HEK293 (cell line): ENCODE measurements at regions not wholly inside any gene's neighbourhood (a gene's known extent, or its start where the extent isn't known, plus 50 kb on each side); places are given as distances from the start of the nearest gene placed in this dataset.

Experiments used
- CTCF ChIA-PET: fragments of 350-600 bp; formaldehyde crosslinking; extraction: SDS; loops from one replicate; lab custom pipeline; 2021; ENCODE audit warnings: antibody characterized with exemption; lab: Yijun Ruan, JAX
- POLR2A ChIA-PET: fragments of 300-600 bp; formaldehyde crosslinking; extraction: SDS; loops from one replicate; lab custom pipeline; 2020; ENCODE audit warnings: antibody characterized with exemption, inconsistent platforms; lab: Yijun Ruan, JAX
- H3K27ac ChIP-seq: fragments of 200-500 bp; sonication (Bioruptor generic); 2 replicates; pipeline ENCODE4 v1.5.1; 2014; ENCODE audit warnings: low read depth, low read length, control low read depth, inconsistent platforms; ENCODE audit errors: extremely low read depth
- H3K36me3 ChIP-seq, 2 experiments: fragments of 200-500 bp in 1 of 2; sonication (Bioruptor generic) in 1 of 2; 1 replicate in 1 of 2; 2 replicates in 1 of 2; pipeline ENCODE4 v1.5.1; 2014 to 2017; ENCODE audit warnings: inconsistent platforms in 2 of 2, low read length in 2 of 2; ENCODE audit not compliant: control insufficient read depth in 2 of 2, insufficient read depth in 1 of 2
- H3K4me1 ChIP-seq: fragments of 200-500 bp; sonication (Bioruptor generic); 2 replicates; pipeline ENCODE4 v1.5.1; 2014; ENCODE audit warnings: mild to moderate bottlenecking, low read length, inconsistent platforms; ENCODE audit not compliant: control insufficient read depth, insufficient read depth
- H3K4me3 ChIP-seq: 2 replicates; pipeline ENCODE4 v1.5.1; 2011; ENCODE audit warnings: low read depth, mild to moderate bottlenecking, control low read depth, low read length, moderate library complexity
- H3K9me3 ChIP-seq: fragments of 200-500 bp; sonication (Bioruptor generic); 2 replicates; pipeline ENCODE4 v1.5.1; 2014; ENCODE audit warnings: low read depth, low read length, inconsistent platforms; ENCODE audit not compliant: control insufficient read depth, insufficient read depth
- GLI4 ChIP-seq: fragments of 450-650 bp; formaldehyde crosslinking; IDR thresholded peaks from 2 replicates; pipeline ENCODE4 v1.5.1; 2016; ENCODE audit warnings: missing biosample characterization, missing genetic modification characterization
- MEIS1 ChIP-seq: sonication (generic); formaldehyde crosslinking; IDR thresholded peaks from 2 replicates; pipeline ENCODE4 v1.8.1; 2022; ENCODE audit warnings: missing genetic modification reagents, mild to moderate bottlenecking, borderline replicate concordance
- MYNN ChIP-seq: fragments of 450-650 bp; formaldehyde crosslinking; IDR thresholded peaks from 2 replicates; pipeline ENCODE4 v1.5.1; 2016; ENCODE audit warnings: missing biosample characterization, missing genetic modification characterization, borderline replicate concordance
- SCRT1 ChIP-seq: fragments of 450-650 bp; formaldehyde crosslinking; IDR thresholded peaks from 2 replicates; pipeline ENCODE4 v1.5.1; 2016; ENCODE audit warnings: missing biosample characterization, missing genetic modification characterization, borderline replicate concordance
- ZFP3 ChIP-seq: fragments of 450-650 bp; formaldehyde crosslinking; IDR thresholded peaks from 2 replicates; pipeline ENCODE4 v1.5.1; 2016; ENCODE audit warnings: low read depth, missing biosample characterization, missing genetic modification characterization
- ZNF184 ChIP-seq: fragments of 450-650 bp; IDR thresholded peaks from 2 replicates; pipeline ENCODE4 v1.5.1; 2018; ENCODE audit warnings: missing biosample characterization, mild to moderate bottlenecking, missing genetic modification characterization
- ZNF211 ChIP-seq: fragments of 450-650 bp; formaldehyde crosslinking; IDR thresholded peaks from 2 replicates; pipeline ENCODE4 v1.5.1; 2016; ENCODE audit warnings: low read depth, missing biosample characterization, missing genetic modification characterization
- ZNF248 ChIP-seq: fragments of 450-650 bp; formaldehyde crosslinking; IDR thresholded peaks from 2 replicates; pipeline ENCODE4 v1.5.1; 2017; ENCODE audit warnings: missing biosample characterization, missing genetic modification characterization
- ZNF274 ChIP-seq, 2 experiments: fragments of 200-500 bp in 1 of 2; fragments of 450-650 bp in 1 of 2; sonication (Bioruptor generic) in 1 of 2; formaldehyde crosslinking in 1 of 2; IDR thresholded peaks; 2 replicates each; pipeline versions ENCODE4 v1.5.1 to v1.6.1; 2014 to 2016; ENCODE audit warnings: borderline replicate concordance in 1 of 2, inconsistent platforms in 1 of 2, low read length in 1 of 2, missing biosample characterization in 1 of 2, missing genetic modification characterization in 1 of 2
- ZNF302 ChIP-seq: fragments of 450-650 bp; formaldehyde crosslinking; IDR thresholded peaks from 2 replicates; pipeline ENCODE4 v1.5.1; 2016; ENCODE audit warnings: missing biosample characterization, missing genetic modification characterization, low read depth
- ZNF335 ChIP-seq: fragments of 450-650 bp; formaldehyde crosslinking; conservative IDR thresholded peaks from 2 replicates; pipeline ENCODE4 v1.5.1; 2016; ENCODE audit warnings: missing biosample characterization, missing genetic modification characterization
- ZNF366 ChIP-seq: fragments of 450-650 bp; formaldehyde crosslinking; conservative IDR thresholded peaks from 2 replicates; pipeline ENCODE4 v1.5.1; 2016; ENCODE audit warnings: missing biosample characterization, missing genetic modification characterization
- ZNF600 ChIP-seq: fragments of 450-650 bp; formaldehyde crosslinking; IDR thresholded peaks from 2 replicates; pipeline ENCODE4 v1.5.1; 2016; ENCODE audit warnings: missing biosample characterization, missing genetic modification characterization
- ZNF623 ChIP-seq: fragments of 450-650 bp; formaldehyde crosslinking; IDR thresholded peaks from 2 replicates; pipeline ENCODE4 v1.5.1; 2016; ENCODE audit warnings: missing biosample characterization, missing genetic modification characterization
- ZNF664 ChIP-seq: fragments of 450-650 bp; formaldehyde crosslinking; IDR thresholded peaks from 2 replicates; pipeline ENCODE4 v1.5.1; 2016; ENCODE audit warnings: missing biosample characterization, missing genetic modification characterization
- ZNF701 ChIP-seq: fragments of 450-650 bp; formaldehyde crosslinking; IDR thresholded peaks from 2 replicates; pipeline ENCODE4 v1.5.1; 2016; ENCODE audit warnings: missing biosample characterization, missing genetic modification characterization
- ZNF707 ChIP-seq: fragments of 450-650 bp; formaldehyde crosslinking; IDR thresholded peaks from 2 replicates; pipeline ENCODE4 v1.5.1; 2016; ENCODE audit warnings: missing biosample characterization, missing genetic modification characterization
- ZNF747 ChIP-seq: fragments of 450-650 bp; formaldehyde crosslinking; IDR thresholded peaks from 2 replicates; pipeline ENCODE4 v1.5.1; 2016; ENCODE audit warnings: missing biosample characterization, missing genetic modification characterization
- ZNF768 ChIP-seq: fragments of 450-650 bp; formaldehyde crosslinking; IDR thresholded peaks from 2 replicates; pipeline ENCODE4 v1.5.1; 2018; ENCODE audit warnings: missing biosample characterization, mild to moderate bottlenecking, missing genetic modification characterization
- TF ChIP-seq, protein P1 (sequence below): fragments of 450-650 bp; formaldehyde crosslinking; IDR thresholded peaks from 2 replicates; pipeline ENCODE4 v1.5.1; 2016; ENCODE audit warnings: missing biosample characterization, missing genetic modification characterization
- TF ChIP-seq, protein P2 (sequence below): sonication (generic); formaldehyde crosslinking; IDR thresholded peaks from 2 replicates; pipeline ENCODE4 v1.8.1; 2022; ENCODE audit warnings: mild to moderate bottlenecking, moderate library complexity, missing genetic modification reagents
- TF ChIP-seq, protein P3 (sequence below): fragments of 450-650 bp; formaldehyde crosslinking; IDR thresholded peaks from 2 replicates; pipeline ENCODE4 v1.5.1; 2016; ENCODE audit warnings: missing biosample characterization, missing genetic modification characterization
- TF ChIP-seq, protein P4 (sequence below): fragments of 450-650 bp; formaldehyde crosslinking; IDR thresholded peaks from 2 replicates; pipeline ENCODE4 v1.5.1; 2017; ENCODE audit warnings: missing biosample characterization, missing genetic modification characterization

DNA sequence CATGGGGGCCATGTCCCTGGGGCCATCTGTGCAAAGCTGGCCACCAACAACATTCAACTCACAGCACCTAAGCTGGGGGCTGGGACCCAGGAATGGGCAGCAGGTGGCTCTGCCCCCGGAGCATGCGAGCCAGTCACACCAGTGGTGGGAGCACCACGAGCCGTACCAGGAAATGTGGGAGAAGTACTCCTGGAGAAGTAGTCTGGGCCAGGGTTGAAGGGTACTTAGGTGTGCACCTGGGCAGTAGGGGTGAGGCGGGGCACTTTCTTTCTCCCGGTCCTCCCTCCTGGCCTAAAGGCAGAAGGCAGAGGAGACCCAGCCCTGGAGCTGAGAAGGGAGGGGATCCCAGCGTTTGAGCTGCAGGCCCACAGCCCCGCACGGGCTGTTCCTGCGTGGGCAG is 94.2 kb downstream of the PLXNA1 start:
- Histone ChIP-seq H3K36me3 (no peaks in the 10 kb centered on the region), H3K27ac (no peak overlapping the region), H3K4me1 (no peaks in the 10 kb centered on the region), H3K4me3 (no peak overlapping the region), H3K9me3 (no peaks in the 10 kb centered on the region)
- POLR2A ChIA-PET: no interaction called here
- TF ChIP-seq ZNF335 (tag by site-specific recombination) (no peak), ZNF623 (tag by site-specific recombination) (no peak), SCRT1 (tag by site-specific recombination) (no peak), ZNF184 (no peak), ZNF768 (tag by site-specific recombination) (no peak), ZFP3 (tag by site-specific recombination) (no peak), ZNF600 (no peak), ZNF211 (tag by site-specific recombination) (no peak), MYNN (no peak)
- TF ChIP-seq, protein P1, sequence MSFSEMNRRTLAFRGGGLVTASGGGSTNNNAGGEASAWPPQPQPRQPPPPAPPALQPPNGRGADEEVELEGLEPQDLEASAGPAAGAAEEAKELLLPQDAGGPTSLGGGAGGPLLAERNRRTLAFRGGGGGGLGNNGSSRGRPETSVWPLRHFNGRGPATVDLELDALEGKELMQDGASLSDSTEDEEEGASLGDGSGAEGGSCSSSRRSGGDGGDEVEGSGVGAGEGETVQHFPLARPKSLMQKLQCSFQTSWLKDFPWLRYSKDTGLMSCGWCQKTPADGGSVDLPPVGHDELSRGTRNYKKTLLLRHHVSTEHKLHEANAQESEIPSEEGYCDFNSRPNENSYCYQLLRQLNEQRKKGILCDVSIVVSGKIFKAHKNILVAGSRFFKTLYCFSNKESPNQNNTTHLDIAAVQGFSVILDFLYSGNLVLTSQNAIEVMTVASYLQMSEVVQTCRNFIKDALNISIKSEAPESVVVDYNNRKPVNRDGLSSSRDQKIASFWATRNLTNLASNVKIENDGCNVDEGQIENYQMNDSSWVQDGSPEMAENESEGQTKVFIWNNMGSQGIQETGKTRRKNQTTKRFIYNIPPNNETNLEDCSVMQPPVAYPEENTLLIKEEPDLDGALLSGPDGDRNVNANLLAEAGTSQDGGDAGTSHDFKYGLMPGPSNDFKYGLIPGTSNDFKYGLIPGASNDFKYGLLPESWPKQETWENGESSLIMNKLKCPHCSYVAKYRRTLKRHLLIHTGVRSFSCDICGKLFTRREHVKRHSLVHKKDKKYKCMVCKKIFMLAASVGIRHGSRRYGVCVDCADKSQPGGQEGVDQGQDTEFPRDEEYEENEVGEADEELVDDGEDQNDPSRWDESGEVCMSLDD (tag by site-specific recombination): no peak
- TF ChIP-seq, protein P2, sequence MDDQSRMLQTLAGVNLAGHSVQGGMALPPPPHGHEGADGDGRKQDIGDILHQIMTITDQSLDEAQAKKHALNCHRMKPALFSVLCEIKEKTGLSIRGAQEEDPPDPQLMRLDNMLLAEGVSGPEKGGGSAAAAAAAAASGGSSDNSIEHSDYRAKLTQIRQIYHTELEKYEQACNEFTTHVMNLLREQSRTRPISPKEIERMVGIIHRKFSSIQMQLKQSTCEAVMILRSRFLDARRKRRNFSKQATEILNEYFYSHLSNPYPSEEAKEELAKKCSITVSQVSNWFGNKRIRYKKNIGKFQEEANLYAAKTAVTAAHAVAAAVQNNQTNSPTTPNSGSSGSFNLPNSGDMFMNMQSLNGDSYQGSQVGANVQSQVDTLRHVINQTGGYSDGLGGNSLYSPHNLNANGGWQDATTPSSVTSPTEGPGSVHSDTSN (CRISPR knock-in tag): no peak
- CTCF ChIA-PET: no interaction called here

DNA sequence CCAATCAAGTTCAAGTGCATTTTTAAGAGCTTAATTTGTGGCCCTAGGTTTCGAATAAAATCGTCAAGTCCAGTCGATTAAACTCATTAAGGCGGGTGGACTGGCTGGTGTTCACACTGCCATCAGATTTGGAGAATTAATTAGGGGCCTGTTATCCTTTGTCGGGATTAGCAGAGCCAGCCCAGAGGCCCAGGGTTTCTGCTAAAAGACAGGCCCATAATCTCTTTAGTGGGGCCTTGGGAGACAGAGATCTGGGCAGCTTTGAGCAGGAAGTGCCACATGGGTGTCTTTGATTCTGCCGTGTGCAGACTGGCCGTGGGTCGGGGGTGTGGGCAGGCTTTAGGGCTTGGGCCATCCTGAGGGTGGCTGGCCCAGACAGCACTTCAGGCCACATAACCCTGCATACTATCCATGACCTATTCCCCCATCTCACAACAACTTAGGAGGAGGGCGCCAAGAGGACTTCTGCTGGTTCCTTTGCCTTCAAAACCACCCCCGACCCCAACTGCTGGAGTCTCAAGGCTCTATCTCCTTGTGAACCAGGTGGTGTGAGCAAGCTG is 94.7 kb downstream of the PLXNA1 start:
- ChIA-PET POLR2A (no interaction called here), CTCF (no interaction called here)
- Histone ChIP-seq H3K4me3 (no peak overlapping the region), H3K27ac (no peak overlapping the region), H3K4me1 (no peaks in the 10 kb centered on the region), H3K36me3 (no peaks in the 10 kb centered on the region), H3K9me3 (no peaks in the 10 kb centered on the region)
- TF ChIP-seq ZNF701 (tag by site-specific recombination) (no peak), MEIS1 (no peak), ZNF664 (no peak), ZNF302 (no peak), ZNF274 (IDR thresholded peaks at IDR 0.05; ENCODE audit: low read length) (no peak), ZNF274 (tag by site-specific recombination; IDR thresholded peaks at IDR 0.05; ENCODE audit: borderline replicate concordance) (no peak), ZNF248 (tag by site-specific recombination) (no peak), ZNF366 (no peak), ZNF747 (no peak), ZNF707 (tag by site-specific recombination) (no peak), GLI4 (tag by site-specific recombination) (no peak), ZNF768 (tag by site-specific recombination) (no peak)
- TF ChIP-seq, protein P3, sequence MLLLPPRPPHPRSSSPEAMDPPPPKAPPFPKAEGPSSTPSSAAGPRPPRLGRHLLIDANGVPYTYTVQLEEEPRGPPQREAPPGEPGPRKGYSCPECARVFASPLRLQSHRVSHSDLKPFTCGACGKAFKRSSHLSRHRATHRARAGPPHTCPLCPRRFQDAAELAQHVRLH (tag by site-specific recombination): no peak
- TF ChIP-seq, protein P4, sequence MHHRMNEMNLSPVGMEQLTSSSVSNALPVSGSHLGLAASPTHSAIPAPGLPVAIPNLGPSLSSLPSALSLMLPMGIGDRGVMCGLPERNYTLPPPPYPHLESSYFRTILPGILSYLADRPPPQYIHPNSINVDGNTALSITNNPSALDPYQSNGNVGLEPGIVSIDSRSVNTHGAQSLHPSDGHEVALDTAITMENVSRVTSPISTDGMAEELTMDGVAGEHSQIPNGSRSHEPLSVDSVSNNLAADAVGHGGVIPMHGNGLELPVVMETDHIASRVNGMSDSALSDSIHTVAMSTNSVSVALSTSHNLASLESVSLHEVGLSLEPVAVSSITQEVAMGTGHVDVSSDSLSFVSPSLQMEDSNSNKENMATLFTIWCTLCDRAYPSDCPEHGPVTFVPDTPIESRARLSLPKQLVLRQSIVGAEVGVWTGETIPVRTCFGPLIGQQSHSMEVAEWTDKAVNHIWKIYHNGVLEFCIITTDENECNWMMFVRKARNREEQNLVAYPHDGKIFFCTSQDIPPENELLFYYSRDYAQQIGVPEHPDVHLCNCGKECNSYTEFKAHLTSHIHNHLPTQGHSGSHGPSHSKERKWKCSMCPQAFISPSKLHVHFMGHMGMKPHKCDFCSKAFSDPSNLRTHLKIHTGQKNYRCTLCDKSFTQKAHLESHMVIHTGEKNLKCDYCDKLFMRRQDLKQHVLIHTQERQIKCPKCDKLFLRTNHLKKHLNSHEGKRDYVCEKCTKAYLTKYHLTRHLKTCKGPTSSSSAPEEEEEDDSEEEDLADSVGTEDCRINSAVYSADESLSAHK (tag by site-specific recombination): no peak
